T-helper 1 cell treated with Interleukin-12 subunit alpha and Interleukin-12 subunit beta and Interleukin-4 antibody, amounts not matched to agents 30 μg/mL and 1 μg/mL, for 36 hours (primary cell): ENCODE measurements at regions not wholly inside any gene's neighbourhood (a gene's known extent, or its start where the extent isn't known, plus 50 kb on each side); places are given as distances from the start of the nearest gene placed in this dataset.
"Not testable (repeated sequence)": the region's sequence is repeated elsewhere in the genome, so short reads cannot be mapped to it uniquely, and the experiment has no call there.

ENCODE experiments used
- H3K27ac Mint-ChIP-seq: one replicate; pipeline ENCODE4 v1.8.0; 2021; ENCODE audit warnings: mild to moderate bottlenecking, mixed read lengths
- H3K27me3 Mint-ChIP-seq: one replicate; pipeline ENCODE4 v1.8.0; 2021; ENCODE audit warnings: low read depth, mixed read lengths
- H3K36me3 Mint-ChIP-seq: one replicate; pipeline ENCODE4 v1.8.0; 2021; ENCODE audit warnings: low read depth, mixed read lengths
- H3K4me1 Mint-ChIP-seq: one replicate; pipeline ENCODE4 v1.8.0; 2021; ENCODE audit warnings: low read depth, mixed read lengths
- H3K4me3 Mint-ChIP-seq: one replicate; pipeline ENCODE4 v1.8.0; 2021; ENCODE audit warnings: mild to moderate bottlenecking, moderate library complexity, mixed read lengths
- H3K9me3 Mint-ChIP-seq: one replicate; pipeline ENCODE4 v1.8.0; 2021; ENCODE audit warnings: mixed read lengths

- H3K4me3 Mint-ChIP-seq = no peak overlapping the region
- H3K4me1 Mint-ChIP-seq = no peaks in the 10 kb centered on the region
- no peak overlapping the region for H3K27ac Mint-ChIP-seq
- peaks cover 3% of the 10 kb centered on the region for H3K9me3 Mint-ChIP-seq
- H3K36me3 Mint-ChIP-seq = no peaks in the 10 kb centered on the region
- no peaks in the 10 kb centered on the region for H3K27me3 Mint-ChIP-seq
Measured at GRCh38 chr12:83505586-83505985, 818.9 kb downstream of the TMTC2 start.

DNA sequence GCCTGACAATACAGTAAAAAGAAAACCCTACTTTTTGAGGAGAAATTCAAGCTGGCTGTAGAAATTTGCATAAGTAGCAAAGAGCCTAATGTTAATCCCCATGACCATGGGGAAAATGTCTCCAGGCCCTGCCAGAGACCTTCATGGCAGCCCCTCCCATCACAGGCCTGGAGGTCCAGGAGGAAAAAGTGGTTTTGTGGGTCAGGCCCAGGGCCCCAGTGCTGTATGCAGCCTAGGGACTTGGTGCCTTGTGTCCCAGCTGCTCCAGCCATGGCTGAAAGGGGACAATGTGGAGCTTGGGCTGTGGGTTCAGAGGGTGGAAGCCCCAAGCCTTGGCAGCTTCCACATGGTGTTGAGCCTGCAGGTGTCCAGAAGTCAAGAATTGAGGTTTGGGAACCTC lies 813.2 kb downstream of the TMTC2 start:
- not testable (repeated sequence) for H3K36me3 Mint-ChIP-seq, H3K9me3 Mint-ChIP-seq, H3K4me1 Mint-ChIP-seq, H3K27ac Mint-ChIP-seq, H3K4me3 Mint-ChIP-seq, H3K27me3 Mint-ChIP-seq

- H3K36me3 Mint-ChIP-seq = no peaks in the 10 kb centered on the region
- no peaks in the 10 kb centered on the region for H3K4me1 Mint-ChIP-seq
- no peaks in the 10 kb centered on the region for H3K9me3 Mint-ChIP-seq
- H3K27me3 Mint-ChIP-seq = no peaks in the 10 kb centered on the region
- H3K4me3 Mint-ChIP-seq = no peak overlapping the region
- no peak overlapping the region for H3K27ac Mint-ChIP-seq
Measured at GRCh38 chr12:83477696-83478095, 791.0 kb downstream of the TMTC2 start.

DNA sequence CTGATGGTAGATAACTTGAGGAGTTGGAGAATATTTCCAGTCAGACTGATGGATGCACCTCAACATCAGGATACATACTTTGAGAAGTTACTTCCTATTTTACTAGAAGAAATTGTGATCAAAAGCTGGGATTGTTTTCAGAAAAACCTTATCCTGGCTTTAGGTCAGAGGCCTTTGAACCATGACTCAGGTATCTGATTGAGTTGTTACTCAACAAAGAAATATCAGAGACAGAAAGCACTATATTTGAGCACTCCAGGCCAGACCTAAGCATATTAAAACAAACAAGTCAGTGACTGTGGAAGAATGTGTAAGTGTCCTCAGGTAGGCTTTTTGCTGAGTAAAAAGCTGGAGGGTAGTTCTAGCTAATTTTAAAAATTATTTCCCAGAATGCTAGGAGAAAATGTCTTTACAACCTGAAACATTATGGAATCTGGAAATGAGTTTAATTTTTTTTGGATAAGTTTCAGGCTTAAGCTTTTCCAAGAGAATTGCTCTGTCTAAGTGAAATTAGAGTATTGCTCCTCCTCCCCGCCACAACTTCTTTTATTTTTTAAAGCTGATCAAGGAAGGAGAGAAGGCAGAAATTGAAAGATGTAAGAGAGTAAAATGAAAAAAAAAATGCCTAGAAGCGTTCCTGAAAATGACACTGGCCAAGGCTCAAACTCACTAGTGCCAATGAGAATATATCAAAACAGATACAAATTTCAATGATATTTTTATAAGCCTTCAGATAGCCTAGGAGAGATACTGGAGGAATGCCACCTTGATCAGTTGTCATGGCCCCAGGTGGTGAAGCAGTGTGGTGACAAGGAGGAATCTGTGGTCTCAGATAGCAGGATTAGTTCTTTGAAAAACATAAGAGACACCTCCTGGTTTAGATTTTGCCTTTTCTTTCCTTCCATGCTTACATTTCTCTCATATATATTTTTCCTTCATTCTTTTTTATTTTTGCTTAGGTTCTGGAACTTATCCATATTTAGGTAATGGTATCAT lies 790.3 kb downstream of the TMTC2 start:
- H3K4me1 Mint-ChIP-seq = no peaks in the 10 kb centered on the region
- H3K4me3 Mint-ChIP-seq = no peak overlapping the region
- H3K9me3 Mint-ChIP-seq = no peaks in the 10 kb centered on the region
- H3K27ac Mint-ChIP-seq = no peak overlapping the region
- no peaks in the 10 kb centered on the region for H3K36me3 Mint-ChIP-seq
- H3K27me3 Mint-ChIP-seq = no peaks in the 10 kb centered on the region

DNA sequence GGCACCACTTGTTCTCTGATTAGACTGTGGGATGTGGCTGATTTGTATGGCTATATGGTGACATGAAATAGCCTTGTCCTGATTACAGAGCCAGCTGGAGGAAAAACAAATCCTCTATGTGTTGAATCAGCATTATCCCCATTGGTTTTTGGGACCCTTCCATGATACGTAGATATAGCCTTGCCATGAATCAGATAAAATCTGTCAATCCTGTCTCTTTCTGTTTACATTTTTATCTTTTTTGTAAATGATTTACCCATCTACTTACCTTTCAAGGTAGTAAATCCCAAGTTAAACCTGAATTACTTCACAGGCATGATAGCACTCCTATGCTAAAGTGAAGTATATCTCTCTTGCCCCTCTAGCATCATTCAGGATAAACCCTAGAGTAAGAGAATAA lies 789.3 kb downstream of the TMTC2 start:
- H3K27me3 Mint-ChIP-seq = no peaks in the 10 kb centered on the region
- H3K4me1 Mint-ChIP-seq = no peaks in the 10 kb centered on the region
- no peaks in the 10 kb centered on the region for H3K36me3 Mint-ChIP-seq
- no peak overlapping the region for H3K27ac Mint-ChIP-seq
- H3K9me3 Mint-ChIP-seq = no peaks in the 10 kb centered on the region
- no peak overlapping the region for H3K4me3 Mint-ChIP-seq

GRCh38 chr12:83474369-83474768 lies 787.7 kb downstream of the TMTC2 start:
- Mint-ChIP-seq H3K4me3 (no peak overlapping the region), H3K9me3 (no peaks in the 10 kb centered on the region), H3K4me1 (no peaks in the 10 kb centered on the region), H3K27ac (no peak overlapping the region), H3K27me3 (no peaks in the 10 kb centered on the region), H3K36me3 (no peaks in the 10 kb centered on the region)

- Mint-ChIP-seq H3K9me3 (no peaks in the 10 kb centered on the region), H3K27me3 (no peaks in the 10 kb centered on the region), H3K27ac (no peak overlapping the region), H3K4me1 (no peaks in the 10 kb centered on the region), H3K4me3 (no peak overlapping the region), H3K36me3 (no peaks in the 10 kb centered on the region)
Measured at GRCh38 chr12:83473408-83474095, 786.8 kb downstream of the TMTC2 start.

DNA sequence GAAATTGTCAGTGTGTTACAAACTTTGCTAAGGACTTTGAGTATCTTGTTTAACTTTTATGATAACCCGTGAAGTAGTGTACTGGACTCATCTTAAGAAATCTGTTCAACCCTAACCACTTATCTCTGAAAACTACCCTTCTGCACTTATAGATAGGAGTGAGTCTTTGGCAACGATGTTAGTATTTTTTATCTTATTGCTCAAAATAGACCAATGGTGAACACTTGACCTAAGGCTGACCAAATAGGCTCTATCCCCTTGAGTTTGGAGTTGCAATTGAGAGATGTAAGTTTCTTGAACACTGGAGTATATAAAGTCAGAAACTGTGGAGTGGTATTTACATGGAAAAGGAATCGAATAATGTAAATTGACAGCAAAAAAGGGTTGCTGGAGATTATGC lies 786.1 kb downstream of the TMTC2 start:
- no peaks in the 10 kb centered on the region for H3K27me3 Mint-ChIP-seq
- H3K27ac Mint-ChIP-seq = no peak overlapping the region
- H3K4me1 Mint-ChIP-seq = no peaks in the 10 kb centered on the region
- H3K4me3 Mint-ChIP-seq = no peak overlapping the region
- H3K36me3 Mint-ChIP-seq = no peaks in the 10 kb centered on the region
- no peaks in the 10 kb centered on the region for H3K9me3 Mint-ChIP-seq

DNA sequence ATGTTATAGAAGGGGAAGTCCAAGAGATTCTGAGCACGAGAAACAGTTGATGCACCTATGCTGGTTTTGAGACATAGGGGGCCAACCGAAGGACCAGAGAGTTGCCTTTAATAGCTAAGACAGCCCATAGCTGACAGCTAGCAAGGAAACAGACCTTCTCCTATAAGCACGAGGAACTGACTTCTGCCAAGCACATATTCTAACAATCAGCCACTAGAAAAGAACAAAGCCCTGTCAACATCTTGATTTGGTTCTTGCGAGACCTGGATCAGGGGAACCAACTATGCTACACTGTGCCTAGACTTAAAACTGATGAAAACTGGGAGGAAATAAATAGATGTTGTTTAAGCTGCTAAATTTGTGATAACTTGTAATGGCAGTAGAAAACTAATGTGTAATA lies 785.6 kb downstream of the TMTC2 start:
- no peaks in the 10 kb centered on the region for H3K4me1 Mint-ChIP-seq
- no peak overlapping the region for H3K27ac Mint-ChIP-seq
- no peaks in the 10 kb centered on the region for H3K9me3 Mint-ChIP-seq
- H3K27me3 Mint-ChIP-seq = no peaks in the 10 kb centered on the region
- H3K4me3 Mint-ChIP-seq = no peak overlapping the region
- no peaks in the 10 kb centered on the region for H3K36me3 Mint-ChIP-seq

DNA sequence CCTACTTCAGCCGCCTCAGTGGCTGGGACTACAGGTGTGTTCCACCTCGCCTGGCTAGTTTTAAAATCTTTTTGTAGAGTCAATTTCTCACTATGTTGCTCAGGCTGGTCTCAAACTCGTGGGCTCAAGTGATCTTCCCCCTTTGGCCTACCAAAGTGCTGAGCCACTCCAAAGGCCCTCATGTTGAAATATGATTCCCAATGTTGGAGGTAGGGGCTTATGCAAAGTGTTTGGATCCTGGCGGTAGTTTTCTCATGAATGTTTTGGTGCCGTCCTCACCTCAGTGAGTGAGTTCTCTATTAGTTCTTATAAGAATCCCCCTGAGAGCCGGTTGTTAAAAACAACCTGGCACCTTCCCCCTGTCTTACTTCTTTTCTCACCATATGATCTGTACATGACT lies 784.6 kb downstream of the TMTC2 start:
- H3K27me3 Mint-ChIP-seq = no peaks in the 10 kb centered on the region
- H3K4me1 Mint-ChIP-seq = no peaks in the 10 kb centered on the region
- no peak overlapping the region for H3K27ac Mint-ChIP-seq
- H3K4me3 Mint-ChIP-seq = no peak overlapping the region
- H3K36me3 Mint-ChIP-seq = no peaks in the 10 kb centered on the region
- H3K9me3 Mint-ChIP-seq = no peaks in the 10 kb centered on the region

- Mint-ChIP-seq H3K9me3 (no peaks in the 10 kb centered on the region), H3K27me3 (no peaks in the 10 kb centered on the region), H3K4me3 (no peak overlapping the region), H3K4me1 (no peaks in the 10 kb centered on the region), H3K36me3 (no peaks in the 10 kb centered on the region), H3K27ac (no peak overlapping the region)
Measured at GRCh38 chr12:83470749-83471148, 784.0 kb downstream of the TMTC2 start.

GRCh38 chr12:83468988-83469908 lies 782.5 kb downstream of the TMTC2 start:
- no peak overlapping the region for H3K4me3 Mint-ChIP-seq

DNA sequence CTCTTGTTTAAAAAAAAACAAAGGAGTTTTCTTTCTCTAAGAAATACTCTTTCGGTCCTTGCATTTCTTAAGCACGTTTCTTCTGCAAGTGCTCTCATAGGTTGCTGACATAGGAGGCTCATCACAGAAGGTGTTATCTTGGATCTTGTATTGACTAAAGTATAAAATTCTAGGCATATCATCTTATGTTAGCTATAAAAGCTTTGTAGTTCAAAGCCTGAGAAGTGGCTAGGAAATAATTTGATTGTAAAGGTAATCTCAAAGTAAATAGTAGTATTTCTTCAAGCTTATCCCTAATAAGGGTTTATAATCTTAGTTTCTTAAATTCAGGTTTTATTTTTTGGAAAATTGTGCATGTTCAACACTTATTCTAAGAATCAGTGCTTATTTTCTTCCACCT lies 778.9 kb downstream of the TMTC2 start:
- H3K27me3 Mint-ChIP-seq = no peaks in the 10 kb centered on the region
- no peaks in the 10 kb centered on the region for H3K4me1 Mint-ChIP-seq
- H3K27ac Mint-ChIP-seq = no peak overlapping the region
- no peaks in the 10 kb centered on the region for H3K36me3 Mint-ChIP-seq
- no peak overlapping the region for H3K4me3 Mint-ChIP-seq
- no peaks in the 10 kb centered on the region for H3K9me3 Mint-ChIP-seq

More at GRCh38 chr12:83468988-83469908, 782.5 kb downstream of the TMTC2 start:
- Mint-ChIP-seq H3K27me3 (no peaks in the 10 kb centered on the region), H3K4me1 (no peaks in the 10 kb centered on the region), H3K9me3 (no peaks in the 10 kb centered on the region), H3K36me3 (no peaks in the 10 kb centered on the region), H3K27ac (no peak overlapping the region)

DNA sequence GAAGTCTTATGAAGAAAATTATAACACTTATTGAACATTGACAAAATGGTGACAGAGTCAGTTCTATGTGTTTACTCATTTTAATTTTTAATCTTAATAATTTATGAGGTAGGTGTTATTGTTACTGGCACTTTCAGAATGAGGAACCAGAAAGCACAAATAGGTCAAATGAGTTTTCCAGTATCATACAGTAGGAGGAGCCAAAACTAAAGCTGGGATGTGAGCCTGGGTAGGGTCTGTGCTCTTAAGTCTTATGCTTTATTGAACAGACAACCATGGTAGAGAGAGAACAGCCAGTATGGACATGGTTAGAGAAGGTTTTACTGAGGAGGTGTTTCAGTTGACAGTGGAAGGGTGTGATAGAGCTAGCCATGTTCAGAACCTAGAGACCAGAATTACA lies 775.7 kb downstream of the TMTC2 start:
- H3K36me3 Mint-ChIP-seq = no peaks in the 10 kb centered on the region
- H3K4me3 Mint-ChIP-seq = no peak overlapping the region
- no peak overlapping the region for H3K27ac Mint-ChIP-seq
- no peaks in the 10 kb centered on the region for H3K9me3 Mint-ChIP-seq
- H3K27me3 Mint-ChIP-seq = no peaks in the 10 kb centered on the region
- H3K4me1 Mint-ChIP-seq = no peaks in the 10 kb centered on the region
